ENCODE measurements at regions not wholly inside any gene's neighbourhood (a gene's known extent, or its start where the extent isn't known, plus 50 kb on each side); places are given as distances from the start of the nearest gene placed in this dataset.

- TF ChIP-seq CTCF (IDR thresholded peaks at IDR 0.05) (no peak), POLR2A (IDR thresholded peaks at IDR 0.05) (no peak)
Observed at GRCh38 chr14:36449903-36450302, 70.1 kb downstream of the NKX2-1 start.

Data from esophagus squamous epithelium (tissue), 4 donors.